A673 (cell line): ENCODE measurements at regions not wholly inside any gene's neighbourhood (a gene's known extent, or its start where the extent isn't known, plus 50 kb on each side); places are given as distances from the start of the nearest gene placed in this dataset.

Source experiments
- EZH2 ChIP-seq: fragments of 200-600 bp; sonication (generic); IDR thresholded peaks from 2 replicates; pipeline ENCODE4 v1.6.1; 2017; ENCODE audit warnings: borderline replicate concordance, low read depth, mild to moderate bottlenecking, mixed read lengths, antibody characterized with exemption, low read length; ENCODE audit not compliant: poor library complexity, severe bottlenecking
- TF ChIP-seq, protein P1 (sequence below): fragments of 300-800, 200-600 bp; sonication (generic); conservative IDR thresholded peaks from 2 replicates; pipeline ENCODE4 v1.5.1; 2017; ENCODE audit warnings: low read depth, mild to moderate bottlenecking, antibody characterized with exemption, low read length, moderate library complexity, mixed read lengths

DNA sequence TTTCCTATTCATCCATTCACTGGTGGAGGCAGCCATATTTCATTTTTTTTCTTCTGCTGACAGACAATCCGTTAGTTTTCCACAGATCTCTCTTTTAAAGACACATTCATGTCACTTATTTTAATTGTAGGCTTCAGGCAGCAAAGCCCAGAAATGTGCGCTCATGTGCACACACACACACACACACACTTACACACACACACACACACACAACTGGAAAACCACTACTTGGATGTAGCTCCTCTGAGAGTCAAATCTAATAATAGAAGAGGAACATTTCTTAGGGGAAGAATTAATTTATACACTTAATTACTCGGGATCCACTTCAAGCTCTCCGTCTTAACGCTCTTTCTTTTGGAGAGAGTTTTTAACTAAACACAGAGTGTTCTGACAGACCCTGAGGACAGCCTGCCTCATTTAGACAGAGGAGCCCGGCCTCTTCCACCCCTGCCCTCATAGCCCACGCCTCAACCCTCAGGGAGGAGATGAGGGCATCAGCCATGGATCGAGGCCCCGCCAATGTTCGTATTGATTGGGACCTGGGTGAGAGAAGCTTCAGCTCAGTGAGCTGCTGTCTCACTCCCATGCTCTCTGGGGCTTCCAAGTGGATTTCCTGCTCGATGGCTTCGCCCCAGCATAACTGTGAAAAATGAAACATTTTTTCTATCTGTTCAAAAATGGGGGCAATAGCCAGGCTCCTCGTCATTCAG lies 261.4 kb upstream of the SKOR2 start:
- TF ChIP-seq EZH2, result no peak
- TF ChIP-seq, protein P1, sequence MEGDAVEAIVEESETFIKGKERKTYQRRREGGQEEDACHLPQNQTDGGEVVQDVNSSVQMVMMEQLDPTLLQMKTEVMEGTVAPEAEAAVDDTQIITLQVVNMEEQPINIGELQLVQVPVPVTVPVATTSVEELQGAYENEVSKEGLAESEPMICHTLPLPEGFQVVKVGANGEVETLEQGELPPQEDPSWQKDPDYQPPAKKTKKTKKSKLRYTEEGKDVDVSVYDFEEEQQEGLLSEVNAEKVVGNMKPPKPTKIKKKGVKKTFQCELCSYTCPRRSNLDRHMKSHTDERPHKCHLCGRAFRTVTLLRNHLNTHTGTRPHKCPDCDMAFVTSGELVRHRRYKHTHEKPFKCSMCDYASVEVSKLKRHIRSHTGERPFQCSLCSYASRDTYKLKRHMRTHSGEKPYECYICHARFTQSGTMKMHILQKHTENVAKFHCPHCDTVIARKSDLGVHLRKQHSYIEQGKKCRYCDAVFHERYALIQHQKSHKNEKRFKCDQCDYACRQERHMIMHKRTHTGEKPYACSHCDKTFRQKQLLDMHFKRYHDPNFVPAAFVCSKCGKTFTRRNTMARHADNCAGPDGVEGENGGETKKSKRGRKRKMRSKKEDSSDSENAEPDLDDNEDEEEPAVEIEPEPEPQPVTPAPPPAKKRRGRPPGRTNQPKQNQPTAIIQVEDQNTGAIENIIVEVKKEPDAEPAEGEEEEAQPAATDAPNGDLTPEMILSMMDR, result no peak
